ENCODE measurements at regions not wholly inside any gene's neighbourhood (a gene's known extent, or its start where the extent isn't known, plus 50 kb on each side); places are given as distances from the start of the nearest gene placed in this dataset.

DNA sequence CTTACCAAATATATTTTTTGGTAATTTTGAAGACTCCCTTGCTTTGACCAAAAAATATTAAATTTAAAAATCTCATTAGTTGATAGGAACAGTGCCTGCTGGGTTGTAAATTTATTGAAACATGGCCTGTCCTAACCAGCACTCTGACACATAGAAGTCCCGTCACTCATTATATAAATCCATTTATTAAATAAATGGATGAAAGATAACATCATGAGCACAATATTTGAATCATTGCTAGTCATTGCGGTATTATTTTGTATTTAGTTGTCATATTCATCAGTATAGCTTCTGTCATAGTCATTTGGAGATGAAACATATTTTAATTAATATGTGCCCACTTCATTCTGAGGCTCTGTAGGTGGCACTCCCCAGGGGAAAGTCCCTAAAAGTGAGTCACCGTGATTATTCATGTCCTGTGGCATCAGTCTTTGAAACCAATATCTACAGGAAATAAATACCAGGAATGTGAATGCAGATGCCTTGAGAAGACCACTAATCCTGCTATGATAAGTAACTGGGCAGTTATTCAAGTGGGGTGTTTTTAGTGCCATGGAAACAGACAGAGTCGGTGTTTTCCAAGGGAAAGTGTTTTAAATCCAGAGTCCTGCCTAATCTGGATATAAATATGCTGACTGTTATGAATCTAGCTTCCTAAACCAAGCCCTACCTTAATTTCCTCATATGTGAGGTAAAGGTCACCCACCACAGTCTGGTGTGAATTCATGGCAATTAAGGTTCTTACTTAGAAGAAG is 302.0 kb downstream of the DUSP10 start:
- TF ChIP-seq CTCF (IDR thresholded peaks at IDR 0.05 in 8 of 11, conservative IDR thresholded peaks at IDR 0.05 in 3 of 11) (no peak), POLR2A (IDR thresholded peaks at IDR 0.05) (no peak), POLR2AphosphoS5 (IDR thresholded peaks at IDR 0.05) (no peak)

Data from spleen (tissue), 7 donors.